HG02678 (cell line): ENCODE measurements at regions not wholly inside any gene's neighbourhood (a gene's known extent, or its start where the extent isn't known, plus 50 kb on each side); places are given as distances from the start of the nearest gene placed in this dataset.

ENCODE experiments used
- ATAC-seq: cut with Tn5 transposase; IDR thresholded peaks from one replicate; pipeline ENCODE4 v1.9.1; 2021; ENCODE audit warnings: mild to moderate bottlenecking, moderate library complexity; ENCODE audit not compliant: unreplicated experiment

DNA sequence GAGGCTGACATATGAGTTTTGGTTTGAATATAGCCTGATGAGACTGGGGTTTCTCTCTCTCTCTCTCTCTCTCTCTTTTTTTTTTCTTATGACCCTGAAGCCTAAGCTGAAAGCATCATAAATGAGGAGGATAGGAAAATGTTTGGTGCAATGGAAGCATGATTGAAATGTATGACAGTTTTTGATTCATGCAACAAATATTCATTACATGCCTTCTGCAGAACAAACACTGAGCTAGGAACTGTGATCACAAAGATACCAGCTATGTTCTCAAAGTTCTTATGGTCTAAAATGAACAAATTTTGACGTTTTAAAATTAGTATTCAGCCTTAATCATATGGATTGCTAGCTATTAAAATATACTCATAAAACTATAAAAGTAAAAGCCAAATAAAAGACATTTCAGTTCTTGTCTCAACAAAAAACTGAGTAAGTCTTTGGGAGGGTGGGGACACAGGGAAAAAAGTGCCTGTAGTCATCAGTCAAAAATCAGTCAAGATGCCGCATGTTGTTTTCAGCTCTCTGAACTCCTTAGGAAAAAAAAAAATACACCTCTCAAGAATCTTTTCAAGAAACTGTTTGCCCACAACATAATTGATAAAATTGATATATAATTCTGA is 57.2 kb downstream of the NKX6-1 start:
- no peak for ATAC-seq

DNA sequence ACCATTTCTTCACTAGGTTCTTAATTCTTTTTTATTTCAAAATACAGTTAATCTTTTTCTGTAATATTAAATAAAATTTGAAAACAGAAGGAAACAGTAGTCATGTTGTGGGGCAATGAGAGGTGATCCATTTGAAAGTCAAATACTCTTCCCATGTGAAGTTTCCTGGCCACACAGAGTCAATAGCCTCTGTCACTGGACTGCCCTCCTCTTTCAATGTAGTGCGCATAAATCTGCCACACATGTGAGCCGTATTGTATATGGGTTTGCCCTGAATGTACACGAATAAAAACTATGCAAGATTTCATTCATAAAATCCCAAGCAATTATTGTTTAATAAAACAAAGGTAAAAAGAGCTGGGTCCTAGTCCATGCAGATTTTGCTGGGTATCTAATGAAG is 59.1 kb downstream of the NKX6-1 start:
- ATAC-seq, result no peak

DNA sequence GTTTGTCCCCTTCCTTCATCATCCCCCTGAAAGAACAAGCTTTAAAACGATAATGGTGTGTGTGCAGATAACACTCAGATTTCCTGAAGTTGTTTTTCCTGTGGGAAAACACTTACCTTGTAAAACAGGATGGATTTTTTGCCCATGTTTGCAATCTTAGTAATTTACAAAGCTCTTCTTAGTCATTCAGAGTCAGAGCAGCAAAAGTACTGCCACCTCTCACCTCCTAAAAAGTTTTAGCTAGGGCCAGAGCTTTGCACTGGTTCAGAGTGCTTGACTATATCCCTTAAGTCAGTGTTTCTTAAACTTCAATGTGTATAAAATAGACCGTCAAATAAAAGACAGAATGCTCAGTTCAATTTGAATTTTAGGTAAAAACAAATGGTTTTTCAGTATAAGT is 62.3 kb downstream of the NKX6-1 start:
- no peak for ATAC-seq

DNA sequence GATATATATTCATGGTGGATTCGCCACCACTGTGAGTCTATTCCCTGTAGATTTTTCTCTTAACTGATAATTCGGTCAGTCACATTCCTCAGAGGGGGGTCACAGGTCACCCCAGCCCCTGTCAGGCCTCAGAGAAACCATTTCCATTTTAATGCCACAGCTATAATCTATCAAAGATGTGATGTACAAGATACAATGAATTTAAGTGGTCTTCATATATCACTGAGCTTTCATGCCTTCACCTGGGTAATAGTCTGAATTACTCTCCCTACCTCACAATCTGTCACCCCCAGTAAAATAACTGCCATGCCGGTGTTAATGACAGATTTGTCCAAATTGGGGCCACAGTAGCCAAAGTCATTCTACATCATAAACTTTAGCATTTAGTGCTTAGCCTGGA is 64.7 kb downstream of the NKX6-1 start:
- ATAC-seq, result no peak

DNA sequence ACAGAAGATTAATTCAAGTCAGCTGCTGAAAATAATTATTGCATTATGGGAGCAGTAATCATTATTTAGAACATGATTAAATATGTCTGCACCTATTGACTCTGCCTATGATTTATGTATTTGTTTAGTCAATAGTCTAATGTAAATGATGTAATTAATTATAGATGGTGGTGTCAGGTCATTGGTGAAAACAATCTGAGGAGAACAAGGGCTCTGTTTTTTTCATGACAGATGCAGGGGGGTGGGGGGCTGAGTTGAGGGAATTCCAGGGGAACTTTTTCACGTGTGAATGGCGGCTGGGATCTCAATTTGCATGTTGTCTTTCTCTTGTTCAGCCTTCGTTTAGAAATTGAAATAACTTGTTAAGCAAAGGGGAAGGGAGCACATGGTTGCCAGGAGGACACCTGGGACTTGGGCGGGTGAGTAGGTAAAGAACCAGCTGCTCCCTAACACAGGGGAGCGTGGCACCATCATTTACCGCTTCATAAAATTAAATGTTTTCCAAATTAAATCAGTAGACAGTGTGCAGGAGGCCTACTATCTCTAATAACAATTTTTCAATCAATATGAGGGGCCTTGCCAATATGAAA is 65.4 kb downstream of the NKX6-1 start:
- ATAC-seq, result no peak

DNA sequence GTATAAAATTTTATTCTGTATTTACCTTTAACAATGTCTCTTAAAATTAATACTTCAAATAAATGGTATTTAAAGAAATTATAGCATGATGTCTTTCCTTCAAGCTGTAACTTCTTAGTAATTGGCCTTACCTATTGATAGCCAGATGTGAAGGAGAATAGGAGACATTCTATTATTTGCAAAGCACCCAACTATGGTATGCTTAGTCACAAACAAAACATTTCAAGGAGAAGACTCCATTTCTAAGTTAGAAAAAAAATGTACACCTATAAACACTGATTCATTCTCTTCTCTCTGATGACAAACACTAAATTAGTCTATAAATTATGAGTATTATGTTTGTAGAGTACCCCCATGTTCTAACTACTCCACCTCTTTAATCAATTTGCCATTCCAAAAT is 66.4 kb downstream of the NKX6-1 start:
- no peak for ATAC-seq

DNA sequence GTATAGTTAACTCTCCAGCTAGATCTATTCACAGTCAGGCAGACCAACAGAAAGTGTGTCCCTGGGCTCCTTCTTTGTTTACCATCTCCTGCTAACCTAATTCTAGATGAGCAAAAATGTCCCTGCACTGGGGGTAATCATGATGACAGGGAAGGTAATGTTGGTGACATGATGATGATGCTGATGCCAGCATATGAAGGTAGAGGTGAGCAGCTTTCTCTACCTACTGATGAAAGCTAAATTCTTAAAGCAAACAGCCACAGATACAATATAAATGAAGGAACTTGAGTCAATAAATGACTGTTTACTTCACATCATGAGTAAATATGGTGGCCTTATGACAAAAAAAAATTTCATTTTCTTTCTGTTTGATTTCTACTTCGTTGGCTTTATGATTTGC is 78.5 kb downstream of the NKX6-1 start:
- ATAC-seq, result no peak

DNA sequence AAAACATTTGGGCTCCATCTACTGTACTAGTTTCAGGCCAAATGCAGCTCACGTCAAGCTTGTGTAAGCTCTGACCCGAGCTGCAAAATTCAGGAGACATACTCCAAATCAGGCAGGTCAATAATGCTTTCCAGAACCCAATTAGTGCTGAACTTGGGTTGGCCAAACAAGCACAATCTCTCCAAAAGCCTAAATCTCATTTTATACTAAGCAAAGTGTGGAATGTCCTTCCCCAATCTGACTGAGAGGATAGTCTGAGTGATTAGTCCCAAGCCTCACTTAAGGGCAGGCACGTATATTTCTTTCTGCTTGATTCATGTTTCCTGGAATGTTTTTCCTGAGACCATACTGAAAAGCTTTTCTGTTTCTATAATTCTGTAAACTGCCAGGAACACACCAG is 79.9 kb downstream of the NKX6-1 start:
- ATAC-seq, result no peak

DNA sequence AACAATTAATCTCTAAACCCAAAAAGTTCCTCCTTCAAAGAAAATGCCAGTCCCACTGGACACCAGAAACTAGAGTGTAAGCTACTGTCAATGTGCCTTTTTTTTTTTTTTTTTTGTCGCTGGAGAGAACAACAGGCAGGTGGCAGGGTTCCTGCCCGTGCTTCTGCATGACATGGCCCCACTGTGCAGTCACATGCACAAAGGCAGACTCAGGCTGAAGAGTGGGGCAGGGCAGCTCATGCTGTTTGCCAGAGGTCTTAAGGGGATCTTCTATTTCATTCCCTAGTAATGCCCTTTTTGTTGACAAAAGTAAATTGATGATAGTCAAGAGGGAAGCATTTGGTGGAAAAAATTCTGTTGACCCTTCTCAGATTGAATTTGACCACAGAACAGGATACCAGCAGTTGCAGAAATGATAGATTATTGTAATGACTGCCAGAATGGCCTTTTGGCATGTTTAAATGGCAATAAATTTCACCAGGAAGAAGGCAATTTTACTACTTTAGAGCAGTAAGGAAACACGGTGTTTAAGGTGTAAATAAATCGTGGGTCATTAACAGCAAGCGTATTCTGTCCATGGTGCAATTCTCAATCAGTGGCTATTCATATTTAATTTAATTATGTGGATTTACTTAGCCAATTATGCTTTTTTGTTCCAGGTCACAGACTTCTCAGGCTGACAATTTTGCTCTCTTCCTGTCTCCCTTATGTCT is 80.9 kb downstream of the NKX6-1 start:
- ATAC-seq, result no peak

DNA sequence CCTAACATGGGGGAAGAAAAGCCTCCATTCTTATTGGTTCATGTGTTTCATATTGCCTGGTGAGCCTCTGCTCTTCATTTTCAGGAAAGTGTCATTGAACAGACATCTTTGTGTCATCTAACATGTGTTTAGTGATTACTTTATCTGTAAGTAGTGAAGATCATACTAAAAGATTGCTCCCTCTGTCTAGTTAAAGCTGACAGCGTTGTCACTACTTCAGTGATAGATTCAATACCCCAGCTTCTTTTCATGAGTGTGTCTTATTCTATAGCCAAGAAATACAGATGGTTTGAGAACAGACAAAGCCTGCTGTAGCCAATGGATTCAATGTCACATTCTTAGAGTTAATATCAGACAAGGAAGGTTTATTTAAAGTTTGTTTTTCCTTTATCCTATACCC is 85.1 kb downstream of the NKX6-1 start:
- ATAC-seq, result no peak

DNA sequence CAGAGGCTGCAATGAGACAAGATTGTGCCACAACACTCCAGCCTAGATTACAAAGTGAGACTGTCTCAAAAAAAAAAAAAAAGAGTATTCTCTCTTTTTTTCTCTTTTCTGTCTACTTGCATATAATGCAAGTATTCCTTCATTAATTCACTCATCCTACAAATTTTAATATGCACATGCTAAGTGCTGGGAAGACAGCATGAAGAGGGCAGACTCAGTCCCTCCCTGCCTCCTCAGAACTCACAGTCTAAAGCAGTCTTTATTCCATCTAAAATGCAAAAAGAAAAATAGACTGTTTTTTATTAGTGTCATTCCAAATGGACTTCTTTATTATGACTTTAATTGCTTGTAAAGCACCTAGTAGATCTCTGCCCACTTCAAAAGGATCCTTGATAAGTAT is 85.6 kb downstream of the NKX6-1 start:
- no peak for ATAC-seq

DNA sequence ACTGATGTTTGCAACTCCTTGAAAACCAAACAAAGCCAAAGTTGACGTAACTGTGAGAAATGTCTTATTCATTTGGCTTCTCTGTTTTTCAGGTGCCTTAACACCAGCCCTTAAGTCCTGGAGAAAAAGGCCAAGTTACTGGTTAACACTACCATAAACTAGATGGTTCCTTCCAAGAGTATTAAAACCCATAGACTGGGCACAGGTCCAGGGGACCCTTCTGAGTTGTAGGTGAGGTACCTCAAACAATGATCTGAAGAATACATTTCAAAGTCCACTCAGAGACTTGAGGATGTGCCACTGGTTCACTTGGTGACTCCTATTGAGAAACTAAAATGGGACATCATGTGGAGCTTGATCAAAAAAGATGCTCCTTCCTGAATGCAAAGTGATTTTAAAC is 87.0 kb downstream of the NKX6-1 start:
- no peak for ATAC-seq

DNA sequence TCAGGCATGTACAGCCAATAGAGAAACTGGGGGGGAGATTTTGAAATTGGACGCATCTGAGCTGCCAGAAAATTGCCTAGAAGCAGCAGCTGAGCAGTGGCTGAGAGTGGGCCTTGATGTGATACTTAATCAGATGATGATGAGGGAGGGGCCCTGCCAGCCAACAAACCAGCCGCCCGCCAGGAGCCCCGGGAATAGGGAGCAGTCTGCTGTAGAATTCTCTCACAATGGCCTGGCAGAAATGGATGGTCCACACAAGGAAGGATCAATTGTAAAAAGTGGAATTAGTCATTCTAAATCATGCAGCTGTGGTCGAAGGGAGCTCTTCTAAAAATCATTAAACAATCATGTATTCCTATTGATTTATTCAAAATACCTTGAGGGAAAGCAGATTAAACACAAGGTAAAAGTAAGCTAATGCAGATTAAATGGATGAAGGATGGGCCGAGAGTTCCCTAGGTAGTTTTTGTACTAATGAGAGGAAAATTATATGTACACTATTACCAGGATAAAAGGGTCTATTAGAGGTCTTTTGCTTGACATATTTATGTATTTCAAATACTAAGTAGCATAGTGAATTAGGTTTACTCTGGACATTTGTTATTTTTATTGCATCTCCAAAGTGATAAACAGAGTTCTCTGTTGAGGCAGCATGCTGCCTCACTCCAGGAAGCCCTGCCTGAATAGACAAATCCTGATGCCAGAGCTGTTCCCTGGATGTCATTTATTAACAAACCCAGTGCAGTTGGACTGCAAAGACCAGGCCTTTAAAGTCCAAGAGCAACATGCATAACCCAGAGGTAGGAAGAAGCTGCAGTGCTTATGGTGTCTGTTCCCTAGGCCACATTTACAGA is 91.3 kb downstream of the NKX6-1 start:
- no peak for ATAC-seq

DNA sequence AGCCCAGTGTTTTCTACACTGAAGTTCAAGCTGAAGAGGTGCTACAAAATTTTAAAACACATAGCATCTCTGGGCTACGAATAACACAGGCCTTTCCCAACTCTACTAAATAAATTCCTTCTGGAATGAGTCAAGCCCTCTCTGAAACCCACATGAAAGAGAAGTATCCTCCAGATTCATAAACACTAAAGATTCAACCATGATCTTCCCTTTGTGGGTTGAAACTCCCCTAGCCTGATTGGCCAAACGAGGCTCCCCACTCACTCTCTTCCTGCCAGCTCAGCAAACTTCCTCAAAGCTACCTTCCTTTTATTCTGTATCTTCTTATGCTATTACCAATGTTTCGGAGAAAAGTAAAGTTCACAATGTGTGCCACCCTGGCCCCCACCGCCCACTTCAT is 95.4 kb downstream of the NKX6-1 start:
- ATAC-seq, result no peak

DNA sequence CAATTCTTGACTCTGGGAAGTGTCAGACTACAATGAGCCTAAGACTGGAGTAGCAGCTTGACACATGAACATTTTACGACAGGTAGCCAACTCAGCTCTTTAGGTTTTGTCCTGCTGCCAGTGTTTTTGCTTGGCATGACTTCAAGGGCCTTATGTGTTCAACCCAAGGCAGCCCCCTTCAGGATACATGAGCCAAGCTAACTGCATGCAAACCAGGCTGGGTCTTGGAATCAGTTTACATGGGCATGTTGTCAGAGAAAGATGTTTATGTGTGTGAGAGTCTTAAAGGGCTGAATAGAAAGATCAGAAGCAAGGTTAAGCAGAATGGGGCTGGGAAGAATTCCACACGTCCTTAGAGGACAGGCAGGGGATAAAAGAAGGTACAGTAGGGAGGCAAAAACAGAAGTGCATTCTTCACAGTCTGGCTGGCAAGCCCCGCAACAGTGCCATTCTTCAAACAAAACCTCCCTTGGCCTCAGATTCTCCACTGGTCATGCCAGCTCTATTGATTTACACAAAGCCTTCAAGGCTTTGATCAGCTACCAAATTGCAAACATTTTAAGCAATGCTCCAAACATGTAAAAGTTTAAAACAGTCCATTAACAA is 97.3 kb downstream of the NKX6-1 start:
- no peak for ATAC-seq

DNA sequence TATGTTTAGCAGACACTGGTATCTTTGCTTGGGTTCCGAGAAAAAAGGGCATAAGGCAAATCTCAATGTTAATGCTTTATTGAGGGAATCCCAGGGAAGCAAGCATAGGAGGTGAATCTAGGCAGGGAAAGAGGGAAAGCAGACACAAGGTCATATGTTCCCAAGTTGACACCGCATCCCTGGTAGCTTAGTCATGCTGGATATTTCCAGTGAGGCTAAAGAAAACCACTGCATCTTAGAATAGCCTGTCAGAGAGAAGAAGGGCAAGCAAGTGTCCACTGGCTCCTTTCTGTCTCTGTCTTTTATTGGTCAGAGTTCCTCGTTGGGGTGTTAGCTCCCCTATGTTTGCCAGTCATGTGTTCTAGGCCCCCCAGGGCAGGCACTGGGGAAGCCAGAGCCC is 104.7 kb downstream of the NKX6-1 start:
- no peak for ATAC-seq

DNA sequence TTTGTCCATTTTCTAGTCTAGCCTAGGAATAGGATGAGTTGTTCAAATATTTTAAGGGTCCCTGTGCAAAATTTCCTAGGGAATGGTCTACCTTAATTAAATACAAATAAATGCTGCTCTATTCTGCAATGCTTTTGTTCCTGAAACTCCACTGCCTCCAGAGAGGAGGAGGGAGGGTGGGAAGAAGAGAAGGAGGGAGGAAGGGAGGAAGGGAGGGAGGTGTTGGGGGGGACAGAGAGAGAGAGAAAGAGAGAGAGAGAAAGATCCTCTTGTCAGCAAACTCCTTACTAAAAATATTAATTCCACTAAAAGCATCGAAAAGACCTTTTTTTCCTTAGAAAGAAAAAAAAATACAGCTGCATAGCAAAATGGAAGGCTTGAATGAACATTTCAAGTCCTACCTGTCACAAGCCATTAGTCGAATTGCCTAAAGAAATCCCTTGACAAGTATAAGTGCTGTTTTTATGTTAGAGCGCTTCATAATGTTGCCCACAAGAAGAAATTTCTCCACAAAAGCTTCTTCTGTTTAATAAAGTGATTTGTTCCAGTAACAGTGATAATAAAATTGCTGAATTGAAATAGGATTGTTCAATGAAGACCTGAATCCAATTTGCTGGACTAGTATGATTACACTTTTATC is 106.0 kb downstream of the NKX6-1 start:
- no peak for ATAC-seq

DNA sequence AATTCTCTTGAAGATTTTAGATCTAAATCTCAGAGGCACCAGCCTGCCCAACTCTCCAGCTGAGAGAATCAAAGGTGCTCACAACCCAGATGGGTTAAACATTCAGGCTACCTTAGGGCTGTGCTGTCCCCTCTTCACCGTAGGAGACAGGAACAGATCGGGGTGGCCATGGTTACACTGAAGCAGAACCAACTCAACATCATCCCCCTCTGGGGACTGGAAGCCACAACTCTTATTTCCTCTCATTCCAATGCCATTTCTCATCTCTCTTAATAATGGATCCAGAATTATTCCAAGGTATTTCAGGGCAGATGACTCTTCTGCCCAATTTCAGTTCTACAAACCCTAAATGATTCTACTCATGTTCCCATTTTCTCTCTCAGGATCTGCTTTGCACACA is 109.7 kb downstream of the NKX6-1 start:
- ATAC-seq, result no peak

DNA sequence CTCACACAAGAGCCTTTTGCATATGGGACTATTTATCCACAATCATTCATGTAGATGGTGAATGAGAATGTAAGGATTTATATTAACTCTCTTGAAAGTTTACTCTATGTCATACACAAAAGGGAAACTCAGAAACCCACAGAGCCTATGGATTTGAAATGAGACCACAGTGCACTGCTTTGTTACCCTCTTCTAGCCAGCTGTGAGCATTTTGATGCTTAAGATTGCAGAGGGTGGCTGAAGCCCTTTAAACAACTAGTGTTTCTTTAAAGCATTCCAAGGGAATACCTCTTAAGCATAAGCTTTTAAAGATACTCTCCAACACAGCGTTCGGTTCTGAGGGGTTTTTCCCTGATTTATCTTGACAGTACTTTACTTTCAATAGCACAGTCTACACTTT is 113.9 kb downstream of the NKX6-1 start:
- no peak for ATAC-seq

DNA sequence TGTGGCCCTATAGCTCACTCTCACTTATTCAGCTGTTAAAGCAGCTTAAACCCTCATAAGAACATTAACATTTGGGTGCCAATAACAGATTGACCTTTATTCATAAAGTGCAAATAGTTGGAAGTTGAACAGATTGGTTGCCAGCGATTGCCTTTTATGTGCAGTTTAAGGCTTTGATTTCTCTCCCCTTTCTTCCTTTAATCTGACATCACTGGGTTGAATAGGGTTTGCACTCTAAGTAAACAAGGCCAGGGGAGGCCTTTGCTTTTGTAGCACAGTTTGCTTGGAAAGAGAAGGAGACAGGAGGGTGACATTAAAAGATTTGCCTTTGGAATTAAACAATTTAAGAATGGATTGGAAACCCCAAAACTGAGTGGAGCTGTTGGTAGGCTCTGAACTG is 114.3 kb downstream of the NKX6-1 start:
- no peak for ATAC-seq

DNA sequence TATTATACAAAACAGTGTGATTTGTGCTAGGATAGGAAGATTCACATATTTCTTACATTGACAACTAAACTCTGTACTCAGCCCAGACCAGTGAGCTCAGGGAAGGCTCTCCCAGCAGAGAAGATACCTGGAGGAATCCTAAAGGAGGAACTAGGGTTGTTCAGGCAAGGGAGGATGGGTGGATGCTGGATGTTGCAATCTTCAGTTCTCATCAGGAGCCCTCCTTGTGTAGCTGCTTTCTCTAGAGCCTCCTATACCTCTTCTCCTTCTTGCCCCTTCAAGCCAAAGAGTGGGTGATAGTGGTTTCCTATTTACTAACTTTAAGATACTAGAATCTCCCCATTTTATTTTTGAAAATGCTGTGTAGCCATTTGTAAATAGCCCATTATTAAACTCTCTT is 117.3 kb downstream of the NKX6-1 start:
- no peak for ATAC-seq
